Endothelial cell of umbilical vein (primary cell): ENCODE measurements at regions not wholly inside any gene's neighbourhood (a gene's known extent, or its start where the extent isn't known, plus 50 kb on each side); places are given as distances from the start of the nearest gene placed in this dataset.

Experiments
- BruUV-seq: library from RNA; stranded (reverse); fragments of 400-500 nt; replicated peaks from 2 replicates; lab custom pipeline; 2021; lab: Mats Ljungman, UMichigan
- CTCF ChIA-PET: fragments of 300-600, 350-600 bp; sonication (Branson Sonifier 250); formaldehyde crosslinking; loops from one replicate; lab custom pipeline; 2021; ENCODE audit warnings: antibody characterized with exemption, inconsistent platforms; lab: Charles Lee
- POLR2A ChIA-PET: fragments of 300-600, 350-600 bp; sonication (Branson Sonifier 250); formaldehyde crosslinking; loops from one replicate; lab custom pipeline; 2021; ENCODE audit warnings: antibody characterized with exemption, inconsistent platforms; lab: Charles Lee
- DNase-seq: peaks from one replicate; pipeline ENCODE4 v3.0.0-alpha.2; 2011; ENCODE audit warnings: low read depth, low spot score
- FAIRE-seq: peaks from 2 replicates; lab custom pipeline; 2011; peaks lifted over from hg19 to GRCh38; lab: Jason Lieb, UNC
- H2AFZ ChIP-seq: 2 replicates; pipeline ENCODE4 v1.6.0; 2012; ENCODE audit warnings: low read depth, low read length, control low read depth, inconsistent platforms
- H3K27ac ChIP-seq: 2 replicates; pipeline ENCODE4 v1.5.1; 2011; ENCODE audit warnings: low read depth, mild to moderate bottlenecking, control low read depth, low read length, moderate library complexity; ENCODE audit not compliant: insufficient read depth
- H3K27me3 ChIP-seq, 2 experiments: 2 replicates each; pipeline versions ENCODE4 v1.6.0 to v1.6.1; 2011; ENCODE audit warnings: low read length in 2 of 2, mixed read lengths in 1 of 2; ENCODE audit not compliant: control insufficient read depth in 2 of 2, insufficient read depth in 2 of 2
- H3K36me3 ChIP-seq, 2 experiments: 2 replicates in 1 of 2; 3 replicates in 1 of 2; pipeline ENCODE4 v1.5.1; 2011; ENCODE audit warnings: low read length in 2 of 2, mild to moderate bottlenecking in 1 of 2, moderate library complexity in 1 of 2; ENCODE audit not compliant: control insufficient read depth in 2 of 2, insufficient read depth in 2 of 2; ENCODE audit errors: extremely low read depth in 1 of 2
- H3K4me1 ChIP-seq: 3 replicates; pipeline ENCODE4 v1.5.1; 2011; ENCODE audit warnings: mild to moderate bottlenecking, low read length; ENCODE audit not compliant: control insufficient read depth, insufficient read depth; ENCODE audit errors: extremely low read depth
- H3K4me2 ChIP-seq: 2 replicates; pipeline ENCODE4 v1.6.1; 2011; ENCODE audit warnings: low read length, control low read depth, mixed read lengths; ENCODE audit not compliant: insufficient read depth
- H3K4me3 ChIP-seq, 3 experiments: fragments of 200-600 bp in 1 of 3; sonication (generic), shearing (Covaris generic) in 1 of 3; replicated peaks in 1 of 3; 2 replicates each; pipeline ENCODE4 v1.5.1; 2011 to 2016; ENCODE audit warnings: control low read depth in 3 of 3, low read length in 3 of 3, mild to moderate bottlenecking in 2 of 3, inconsistent platforms in 1 of 3, low read depth in 1 of 3, moderate library complexity in 1 of 3; ENCODE audit not compliant: insufficient read depth in 1 of 3
- H3K79me2 ChIP-seq: 2 replicates; pipeline ENCODE4 v1.6.0; 2012; ENCODE audit warnings: low read length, inconsistent platforms; ENCODE audit not compliant: control insufficient read depth, insufficient read depth
- H3K9ac ChIP-seq: replicated peaks from 2 replicates; pipeline ENCODE3; 2011; ENCODE audit warnings: low read length, control low read depth; ENCODE audit not compliant: insufficient read depth; ENCODE audit errors: extremely low read depth
- H3K9me1 ChIP-seq: replicated peaks from 3 replicates; pipeline ENCODE4 v1.6.0; 2011; ENCODE audit warnings: mild to moderate bottlenecking, low read length; ENCODE audit not compliant: control insufficient read depth, insufficient read depth; ENCODE audit errors: extremely low read depth
- H3K9me3 ChIP-seq: replicated peaks from 2 replicates; pipeline ENCODE4 v1.5.1; 2012; ENCODE audit warnings: low read length, inconsistent platforms; ENCODE audit not compliant: control insufficient read depth, insufficient read depth
- H4K20me1 ChIP-seq: replicated peaks from 2 replicates; pipeline ENCODE3; 2011; ENCODE audit warnings: mild to moderate bottlenecking, low read length; ENCODE audit not compliant: control insufficient read depth, insufficient read depth; ENCODE audit errors: extremely low read depth
- EZH2 ChIP-seq: IDR thresholded peaks from 2 replicates; pipeline ENCODE4 v1.6.1; 2012; ENCODE audit warnings: borderline replicate concordance, low read depth, mild to moderate bottlenecking, moderate library complexity, low read length, inconsistent platforms; ENCODE audit not compliant: severe bottlenecking
- FOS ChIP-seq: IDR thresholded peaks from 2 replicates; pipeline ENCODE4 v1.6.1; 2011; ENCODE audit warnings: mild to moderate bottlenecking, low read length, moderate library complexity, borderline replicate concordance; ENCODE audit not compliant: insufficient read depth
- GATA2 ChIP-seq: IDR thresholded peaks from 2 replicates; pipeline ENCODE4 v1.7.0; 2011; ENCODE audit warnings: low read depth, mild to moderate bottlenecking, moderate library complexity, mixed read lengths, low read length; ENCODE audit not compliant: insufficient read length, insufficient read depth
- JUN ChIP-seq: IDR thresholded peaks from 2 replicates; pipeline ENCODE4 v1.6.1; 2011; ENCODE audit warnings: borderline replicate concordance, low read depth; ENCODE audit not compliant: insufficient read length, insufficient read depth
- MYC ChIP-seq: IDR thresholded peaks from one replicate; pipeline ENCODE4 v1.6.1; 2011; ENCODE audit warnings: mild to moderate bottlenecking, low read depth, low read length
- POLR2AphosphoS5 ChIP-seq: IDR thresholded peaks from 2 replicates; pipeline ENCODE4 v1.6.1; 2012; ENCODE audit warnings: low read depth, mild to moderate bottlenecking, control low read depth, low read length, moderate library complexity; ENCODE audit not compliant: insufficient read depth
- dilution Hi-C: fragments of 300-500 bp; cut with MboI; formaldehyde crosslinking; loops from one replicate; pipeline ENCODE4 v1.15.0; 2019; ENCODE audit warnings: low sequenced_read_pairs; ENCODE audit not compliant: extremely low pct_ligation_motif_present
- intact Hi-C: fragments of 100-400 bp; cut with micrococcal nuclease; formaldehyde crosslinking; loops from one replicate; pipeline ENCODE4 v1.10.0; 2022
- TF ChIP-seq, protein P1 (sequence below): IDR thresholded peaks from 2 replicates; pipeline ENCODE4 v1.6.1; 2011; ENCODE audit not compliant: insufficient read depth, insufficient read length
- TF ChIP-seq, protein P2 (sequence below), 2 donors: IDR thresholded peaks; 1 replicate in 1 of 2; 2 replicates in 1 of 2; pipeline ENCODE4 v1.5.1; 2011; ENCODE audit warnings: low read length in 2 of 2, mild to moderate bottlenecking in 2 of 2, moderate library complexity in 2 of 2, control low read depth in 1 of 2, inconsistent platforms in 1 of 2, low read depth in 1 of 2; ENCODE audit not compliant: insufficient read depth in 1 of 2; ENCODE audit errors: extremely low read depth in 1 of 2

DNA sequence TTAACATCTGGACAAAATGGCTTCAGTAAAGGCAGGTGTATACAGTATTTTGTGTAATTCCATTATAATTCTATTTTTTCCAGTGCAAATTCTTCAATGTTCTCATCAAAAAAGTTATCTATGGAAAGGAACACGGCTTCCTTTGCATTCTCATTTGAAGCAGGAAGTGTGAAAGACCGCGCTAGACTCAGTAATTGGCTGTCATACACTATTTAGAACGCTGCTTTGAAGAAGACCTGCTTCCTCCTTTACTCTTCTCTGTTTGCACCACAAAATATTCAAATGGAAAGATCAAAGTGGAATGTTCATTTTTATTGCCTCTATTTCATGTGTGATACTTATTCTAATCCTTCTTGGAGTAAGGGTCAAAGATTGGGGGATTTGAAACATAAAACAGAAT is 883.7 kb downstream of the TSN start:
- Histone ChIP-seq H3K36me3 (no peaks in the 10 kb centered on the region), H3K9ac (no peak overlapping the region), H3K79me2 (no peaks in the 10 kb centered on the region), H3K9me1 (no peaks in the 10 kb centered on the region), H3K9me3 (peaks cover 2% of the 10 kb centered on the region), H4K20me1 (no peaks in the 10 kb centered on the region), H2AFZ (no peak overlapping the region), H3K4me2 (no peak overlapping the region), H3K4me1 (no peaks in the 10 kb centered on the region), H3K4me3 (no peak overlapping the region), H3K27me3 (no peaks in the 10 kb centered on the region), H3K27ac (no peak overlapping the region)
- BruUV-seq = no TSS peak
- TF ChIP-seq, protein P1, sequence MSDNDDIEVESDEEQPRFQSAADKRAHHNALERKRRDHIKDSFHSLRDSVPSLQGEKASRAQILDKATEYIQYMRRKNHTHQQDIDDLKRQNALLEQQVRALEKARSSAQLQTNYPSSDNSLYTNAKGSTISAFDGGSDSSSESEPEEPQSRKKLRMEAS = no peak
- TF ChIP-seq FOS = no peak
- dilution Hi-C loops = no loop called here
- intact Hi-C loops = no loop called here
- POLR2A ChIA-PET = no interaction called here
- CTCF ChIA-PET = no interaction called here
- FAIRE-seq (no peak), DNase-seq (no peak)

DNA sequence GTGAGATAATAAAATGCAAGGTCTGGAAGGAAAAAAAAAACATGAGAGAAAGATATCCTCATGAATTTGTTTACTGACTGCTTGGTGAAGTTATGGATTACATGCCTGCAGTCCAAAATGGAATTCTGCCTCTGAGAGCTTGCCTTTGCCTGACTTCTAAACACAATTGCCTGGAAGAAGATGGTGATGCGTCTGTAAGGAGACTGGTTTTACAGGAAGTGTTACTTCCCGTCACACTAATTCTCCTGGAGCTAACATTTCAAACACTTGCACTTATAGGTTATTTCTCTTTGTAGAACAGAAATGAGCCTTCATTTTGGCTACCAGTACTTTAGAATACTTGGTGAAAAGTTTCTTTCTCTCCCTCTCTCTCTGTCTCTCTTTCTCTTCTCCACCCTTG is 884.3 kb downstream of the TSN start:
- H3K9me3 ChIP-seq = peaks cover 2% of the 10 kb centered on the region
- ChIA-PET CTCF (no interaction called here), POLR2A (no interaction called here)
- no peak overlapping the region for H2AFZ ChIP-seq
- no peaks in the 10 kb centered on the region for H4K20me1 ChIP-seq
- H3K9ac ChIP-seq = no peak overlapping the region
- DNase-seq (no peak), FAIRE-seq (no peak)
- BruUV-seq = no TSS peak
- no peaks in the 10 kb centered on the region for H3K9me1 ChIP-seq
- TF ChIP-seq JUN = no peak
- TF ChIP-seq, protein P2, sequence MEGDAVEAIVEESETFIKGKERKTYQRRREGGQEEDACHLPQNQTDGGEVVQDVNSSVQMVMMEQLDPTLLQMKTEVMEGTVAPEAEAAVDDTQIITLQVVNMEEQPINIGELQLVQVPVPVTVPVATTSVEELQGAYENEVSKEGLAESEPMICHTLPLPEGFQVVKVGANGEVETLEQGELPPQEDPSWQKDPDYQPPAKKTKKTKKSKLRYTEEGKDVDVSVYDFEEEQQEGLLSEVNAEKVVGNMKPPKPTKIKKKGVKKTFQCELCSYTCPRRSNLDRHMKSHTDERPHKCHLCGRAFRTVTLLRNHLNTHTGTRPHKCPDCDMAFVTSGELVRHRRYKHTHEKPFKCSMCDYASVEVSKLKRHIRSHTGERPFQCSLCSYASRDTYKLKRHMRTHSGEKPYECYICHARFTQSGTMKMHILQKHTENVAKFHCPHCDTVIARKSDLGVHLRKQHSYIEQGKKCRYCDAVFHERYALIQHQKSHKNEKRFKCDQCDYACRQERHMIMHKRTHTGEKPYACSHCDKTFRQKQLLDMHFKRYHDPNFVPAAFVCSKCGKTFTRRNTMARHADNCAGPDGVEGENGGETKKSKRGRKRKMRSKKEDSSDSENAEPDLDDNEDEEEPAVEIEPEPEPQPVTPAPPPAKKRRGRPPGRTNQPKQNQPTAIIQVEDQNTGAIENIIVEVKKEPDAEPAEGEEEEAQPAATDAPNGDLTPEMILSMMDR (IDR thresholded peaks at IDR 0.05; ENCODE audit: extremely low read depth in 1 of 2, insufficient read depth in 1 of 2, low read depth in 1 of 2, low read length in 2 of 2) = no peak
- no peak for TF ChIP-seq POLR2AphosphoS5
- no peak for TF ChIP-seq MYC
- no peak for TF ChIP-seq GATA2
- TF ChIP-seq, protein P1 = no peak
- no peak for TF ChIP-seq FOS
- no peak for TF ChIP-seq EZH2
- no peaks in the 10 kb centered on the region for H3K36me3 ChIP-seq
- H3K79me2 ChIP-seq = no peaks in the 10 kb centered on the region
- dilution Hi-C loops = no loop called here
- no peaks in the 10 kb centered on the region for H3K27me3 ChIP-seq
- no peak overlapping the region for H3K4me2 ChIP-seq
- H3K4me3 ChIP-seq = no peak overlapping the region
- intact Hi-C loops = no loop called here
- H3K27ac ChIP-seq = no peak overlapping the region
- no peaks in the 10 kb centered on the region for H3K4me1 ChIP-seq
